NCI-H1105 treated with DMSO at 0.1 percent for 48 hours (cell line): ENCODE measurements at regions not wholly inside any gene's neighbourhood (a gene's known extent, or its start where the extent isn't known, plus 50 kb on each side); places are given as distances from the start of the nearest gene placed in this dataset.
"Not testable (repeated sequence)": the region's sequence is repeated elsewhere in the genome, so short reads cannot be mapped to it uniquely, and the experiment has no call there.

Experiments used
- DNase-seq: peaks from one replicate; lab custom pipeline; 2025; lab: John Stamatoyannopoulos, UW

DNA sequence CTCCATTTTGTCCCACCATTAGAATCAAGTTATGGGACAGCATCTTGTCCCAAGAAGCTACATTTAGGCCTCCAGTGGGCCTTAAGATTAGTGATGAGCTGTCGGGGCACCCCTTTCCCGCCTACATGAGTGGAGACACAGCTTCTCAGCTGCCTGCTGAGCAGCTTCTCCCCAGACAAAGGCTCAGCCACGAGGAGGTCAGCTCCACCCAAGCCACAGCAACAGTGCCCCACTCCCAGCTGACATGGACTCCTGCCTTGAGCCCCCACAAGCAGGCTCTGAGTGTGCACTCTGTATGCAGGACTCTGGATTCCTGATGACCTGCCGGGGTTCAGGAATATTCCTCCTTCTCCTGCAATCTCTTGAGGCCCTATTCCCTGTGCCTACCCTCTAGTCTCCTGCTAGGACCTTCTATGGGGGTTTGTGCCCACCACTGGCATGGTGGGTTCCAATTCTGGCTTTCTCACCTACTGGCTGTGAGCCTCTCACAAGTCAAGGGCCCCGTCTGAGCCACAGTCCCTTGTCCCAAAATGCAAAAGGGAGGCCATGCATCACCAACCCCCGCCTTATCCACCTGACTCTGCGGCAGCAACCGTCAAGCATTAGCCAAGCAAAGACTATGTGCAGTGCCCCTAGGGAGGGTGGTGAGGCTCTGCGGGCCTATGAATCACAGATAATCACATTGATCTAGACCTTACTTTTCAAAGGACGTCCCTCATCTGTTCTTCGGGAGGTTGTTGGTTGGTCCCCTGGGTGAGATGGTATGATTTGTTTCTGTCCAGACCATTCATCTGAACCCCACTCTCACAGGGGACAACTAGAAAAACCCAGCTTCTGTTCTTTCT, 269.1 kb downstream of the MED10 start:
- DNase-seq = no peak

DNA sequence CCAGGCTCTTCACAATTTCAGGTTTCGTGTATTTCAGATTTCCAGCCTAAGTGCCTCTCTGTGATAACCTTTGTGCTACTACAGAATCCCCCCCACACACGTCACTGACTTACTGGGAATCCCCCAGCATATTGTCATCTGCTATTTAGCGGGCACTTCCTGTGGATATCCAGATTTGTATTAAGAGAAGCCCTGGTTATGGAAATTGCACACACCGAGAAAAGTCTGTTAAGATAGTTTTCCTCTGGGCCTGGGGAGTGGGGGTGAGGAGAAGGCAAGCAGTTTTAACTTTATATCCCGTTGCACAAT, 269.9 kb downstream of the MED10 start:
- DNase-seq = no peak

DNA sequence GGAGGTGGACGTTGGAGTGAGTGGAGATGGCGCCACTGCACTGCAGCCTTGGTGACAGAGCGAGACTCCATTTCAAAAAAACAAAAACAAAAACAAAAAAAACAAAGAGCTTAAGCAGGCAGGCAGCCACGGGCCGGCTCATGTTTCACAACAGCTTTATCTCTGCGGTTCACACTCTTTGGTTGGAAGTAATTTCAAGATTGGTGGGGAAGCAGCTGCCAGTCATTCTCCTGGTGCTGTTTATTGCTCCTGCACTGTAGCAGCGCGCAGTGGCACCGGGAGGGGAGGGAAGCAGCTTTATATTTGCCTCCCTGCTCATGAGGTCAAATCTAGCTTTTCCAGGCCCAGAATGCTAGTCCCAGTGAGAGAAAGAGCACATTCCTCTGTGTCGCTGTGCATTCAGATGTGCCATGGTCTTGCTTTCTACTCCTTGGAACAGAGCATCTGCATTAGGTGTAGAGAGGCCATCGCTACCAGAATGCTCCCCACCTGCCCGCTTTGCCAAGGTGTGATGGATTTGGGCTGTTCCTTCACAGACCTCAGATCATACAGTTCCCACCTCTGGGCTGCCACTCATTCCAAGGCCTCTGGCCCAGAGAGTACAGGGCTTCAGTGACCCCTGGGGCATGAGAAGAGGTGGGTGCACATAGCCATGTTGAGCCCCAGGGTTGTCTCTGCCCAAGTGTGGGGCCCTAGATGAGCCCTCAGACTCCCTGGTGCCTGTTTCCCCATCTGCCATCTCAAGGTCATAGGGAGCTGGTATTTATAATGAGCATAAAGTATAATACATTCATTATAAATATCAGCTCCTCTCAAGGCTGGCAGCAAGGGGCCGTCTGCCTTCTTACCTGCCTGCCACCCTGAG, 270.4 kb downstream of the MED10 start:
- no peak for DNase-seq

DNA sequence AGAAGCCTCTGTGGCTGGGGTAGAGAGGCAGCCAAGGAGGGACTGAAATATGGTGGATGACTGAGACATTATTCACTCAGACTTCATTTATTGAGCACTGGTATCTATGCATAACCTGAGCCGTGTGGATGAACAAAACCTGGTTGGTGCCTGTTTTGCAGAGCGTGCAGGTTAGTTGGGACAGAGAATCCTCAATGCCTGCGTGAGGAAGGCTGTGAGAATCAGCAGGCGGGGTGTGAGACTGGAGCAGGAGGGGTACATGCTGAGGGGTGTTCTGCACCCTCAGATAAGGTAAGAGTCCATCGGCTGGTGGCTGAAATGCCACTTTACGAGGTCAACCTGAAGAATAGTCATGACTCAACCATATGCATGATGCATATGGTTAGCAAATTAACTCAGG, 271.6 kb downstream of the MED10 start:
- no peak for DNase-seq

DNA sequence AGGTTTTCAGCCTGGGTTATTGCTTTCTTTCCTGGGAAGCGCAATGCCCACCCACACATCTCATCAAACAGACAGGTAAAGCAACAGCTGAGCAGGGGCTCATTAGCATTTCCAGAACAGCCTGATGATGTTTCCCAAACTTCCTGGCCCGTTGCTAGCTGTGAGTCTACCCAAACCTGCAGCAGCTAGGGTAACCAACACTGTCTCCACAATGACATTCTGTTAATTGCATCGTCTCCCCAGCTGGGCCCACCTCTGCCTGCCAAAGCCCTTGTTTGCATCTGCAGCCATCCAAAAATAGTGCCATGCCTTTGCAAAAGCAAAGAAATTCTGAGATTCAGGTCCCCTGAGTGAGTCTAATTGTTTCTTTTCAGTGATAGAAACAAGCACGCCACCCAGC, 273.0 kb downstream of the MED10 start:
- no peak for DNase-seq

DNA sequence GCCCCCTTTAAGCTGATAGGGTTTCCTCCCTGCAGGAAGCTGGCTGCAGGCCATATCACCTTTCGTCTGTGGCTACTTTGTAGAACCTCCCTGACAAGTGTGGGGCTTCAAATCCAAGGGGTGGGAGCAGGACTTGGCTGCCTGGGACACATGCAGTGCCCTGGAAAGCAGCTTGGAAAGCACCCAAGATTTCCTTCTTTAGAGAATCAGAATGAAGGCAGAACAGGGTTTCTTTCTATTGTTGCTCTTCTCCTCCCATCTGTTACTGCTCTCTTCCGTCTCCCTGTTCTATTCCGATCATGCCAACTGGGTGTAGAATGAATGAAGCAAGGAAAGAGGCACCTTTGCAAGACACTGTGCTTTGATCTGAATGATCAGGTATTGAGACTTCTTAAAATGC, 282.2 kb downstream of the MED10 start:
- DNase-seq = no peak

DNA sequence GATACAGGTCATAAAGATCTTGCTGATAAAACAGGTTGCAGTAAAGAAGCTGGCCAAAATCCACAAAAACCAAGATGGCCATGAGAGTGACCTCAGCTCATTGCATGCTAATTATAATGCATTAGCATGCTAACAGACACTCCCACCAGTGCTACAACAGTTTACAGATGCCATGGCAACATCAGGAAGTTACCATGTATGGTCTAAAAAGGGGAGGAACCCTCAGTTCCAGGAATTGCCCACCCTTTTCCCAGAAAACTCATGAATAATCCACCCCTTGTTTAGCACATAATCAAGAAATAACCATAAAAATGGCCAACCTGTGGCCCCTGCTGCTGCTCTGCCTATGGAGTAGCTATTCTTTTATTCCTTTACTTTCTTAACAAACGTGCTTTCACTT, 284.2 kb downstream of the MED10 start:
- not testable (repeated sequence) for DNase-seq

DNA sequence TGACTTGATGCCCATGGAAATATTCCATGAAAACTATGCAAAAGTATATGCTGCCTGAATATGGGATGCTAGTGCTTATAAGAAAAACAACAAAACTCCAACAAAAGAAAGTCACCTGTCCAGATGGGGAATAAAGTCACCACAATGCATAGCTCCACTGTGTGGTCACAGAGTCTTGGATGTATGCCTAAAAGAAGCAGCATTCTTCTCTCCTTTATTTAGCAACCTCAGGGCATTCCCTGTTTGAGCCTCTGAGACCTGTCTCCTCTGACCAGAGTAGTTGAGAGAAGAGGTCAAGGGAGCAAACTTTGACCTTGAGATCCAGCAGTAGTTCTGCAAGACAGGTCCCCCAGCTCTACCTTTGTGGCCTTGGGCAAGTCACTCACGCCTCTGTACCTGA, 287.5 kb downstream of the MED10 start:
- no peak for DNase-seq

DNA sequence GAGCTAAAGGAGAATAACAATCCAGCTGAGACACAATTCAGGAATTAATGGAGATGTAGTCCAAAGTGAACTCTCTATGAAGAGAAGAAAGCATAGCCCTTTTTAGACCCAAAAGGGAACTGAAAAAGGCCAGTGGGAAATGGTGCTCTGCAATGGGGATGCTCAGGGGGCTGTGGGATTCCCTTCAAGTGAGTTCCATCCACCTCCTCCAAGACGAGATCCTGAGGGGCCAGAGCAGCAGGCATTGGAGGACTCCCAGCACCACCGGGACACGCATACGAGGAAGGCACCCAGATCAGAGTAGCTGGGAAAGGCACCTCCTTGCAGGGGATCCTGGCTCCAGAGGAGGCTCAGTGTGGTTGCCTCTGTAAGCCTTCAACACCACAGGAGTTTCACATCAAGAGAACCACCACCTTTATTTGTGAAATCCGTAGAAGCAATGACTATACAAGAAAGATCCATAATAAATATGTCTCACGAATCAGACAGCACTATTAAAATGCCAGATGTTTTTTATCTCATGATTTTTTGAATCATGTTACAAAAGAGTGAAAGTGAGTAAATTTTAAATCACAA, 288.2 kb downstream of the MED10 start:
- no peak for DNase-seq

DNA sequence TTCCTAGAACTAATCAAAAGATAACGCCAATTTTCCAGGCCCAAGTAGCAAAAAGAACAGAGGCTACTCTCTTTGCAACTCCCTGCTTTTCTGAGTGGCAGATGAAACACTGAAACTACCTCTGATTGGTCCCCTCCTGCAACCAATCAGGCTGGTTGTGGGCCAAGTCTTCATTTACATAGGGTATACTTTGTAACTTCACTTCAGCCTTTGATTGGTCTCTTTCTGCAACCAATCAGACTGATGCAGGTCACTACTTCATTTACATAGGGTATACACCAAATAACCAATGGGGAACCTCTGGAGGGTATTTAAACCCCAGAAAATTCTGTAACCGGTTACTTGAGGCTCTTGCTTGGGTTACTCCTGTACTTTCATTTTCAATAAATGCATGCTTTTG, 289.6 kb downstream of the MED10 start:
- no peak for DNase-seq

DNA sequence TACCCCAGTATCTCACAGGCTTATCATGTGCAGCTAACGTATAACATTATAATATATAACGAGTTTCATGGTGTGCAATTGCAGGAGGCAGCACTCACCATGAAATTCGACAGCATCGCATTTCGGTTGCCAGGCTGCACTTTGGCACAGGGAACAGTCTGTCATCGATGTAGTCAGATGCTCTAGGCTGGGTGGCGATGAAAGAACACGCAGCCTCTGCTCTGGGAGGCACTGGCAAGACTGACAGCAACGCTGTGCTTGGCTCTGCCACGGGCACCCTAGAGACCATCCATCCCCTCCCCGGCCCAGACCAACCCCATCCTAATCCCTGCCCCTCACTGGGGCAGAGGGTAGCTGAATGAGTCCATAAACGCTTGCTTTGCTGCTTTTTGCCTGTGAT, 290.8 kb downstream of the MED10 start:
- no peak for DNase-seq

DNA sequence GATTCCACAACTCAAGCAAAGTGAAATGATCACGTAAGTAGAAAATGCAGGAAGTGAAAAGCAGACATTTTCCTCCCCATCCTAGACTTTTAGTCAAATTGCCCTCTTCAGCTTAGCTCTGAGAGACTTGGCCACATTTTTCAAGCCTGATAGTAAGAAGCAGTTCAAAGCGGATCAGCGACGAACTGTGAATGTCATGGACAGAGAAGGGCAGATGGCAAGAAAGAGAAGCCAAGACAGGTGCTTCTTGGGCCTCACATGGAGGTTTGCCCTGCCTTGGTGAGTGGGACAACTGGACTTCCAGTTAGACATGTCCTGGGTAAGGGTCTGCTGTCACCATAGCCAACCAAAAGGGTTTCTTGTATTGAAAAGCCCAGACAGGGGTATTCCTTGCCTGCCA, 291.5 kb downstream of the MED10 start:
- no peak for DNase-seq

DNA sequence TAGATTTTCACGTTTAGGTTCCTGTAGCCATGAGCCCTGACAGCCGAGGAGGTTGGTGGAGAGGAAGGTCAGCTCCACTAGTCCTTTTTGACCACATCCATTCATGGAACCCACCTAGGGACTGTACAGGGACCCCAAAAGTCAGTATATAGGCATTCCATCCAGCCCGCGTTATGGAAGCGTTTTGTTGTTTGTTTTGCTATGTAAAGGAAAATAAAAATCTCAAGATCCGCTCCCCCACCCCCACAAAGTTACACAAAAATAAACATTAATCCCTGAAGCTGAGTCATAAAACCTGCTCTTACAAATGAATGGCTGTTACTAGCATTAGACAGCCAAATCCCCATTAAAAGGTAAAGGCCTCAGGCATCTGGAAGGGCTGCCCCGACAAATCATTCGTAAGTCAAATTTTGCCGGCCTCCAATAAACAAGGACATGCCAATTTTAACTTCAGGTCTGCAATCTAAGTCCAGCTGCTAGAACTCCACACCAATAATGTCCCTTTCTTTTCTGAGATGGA, 292.9 kb downstream of the MED10 start:
- no peak for DNase-seq

DNA sequence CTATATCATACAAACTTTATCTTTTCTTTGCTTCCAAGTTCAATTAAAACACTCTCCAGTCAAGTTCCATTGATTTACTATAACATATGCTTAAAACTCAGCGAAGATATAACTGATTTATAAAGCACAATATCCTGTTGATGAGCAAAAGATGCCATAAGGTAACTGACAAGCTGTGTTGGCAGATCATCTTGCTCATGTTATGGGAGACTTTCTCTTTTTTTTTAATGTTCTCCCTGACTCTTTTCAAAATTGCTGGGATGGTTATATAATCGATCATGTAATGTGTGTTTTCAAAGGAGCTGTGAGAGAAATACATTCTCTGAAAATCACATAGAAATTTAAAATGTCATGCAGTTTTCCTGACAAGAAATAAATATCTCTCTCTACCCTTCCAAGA, 293.5 kb downstream of the MED10 start:
- DNase-seq = no peak

DNA sequence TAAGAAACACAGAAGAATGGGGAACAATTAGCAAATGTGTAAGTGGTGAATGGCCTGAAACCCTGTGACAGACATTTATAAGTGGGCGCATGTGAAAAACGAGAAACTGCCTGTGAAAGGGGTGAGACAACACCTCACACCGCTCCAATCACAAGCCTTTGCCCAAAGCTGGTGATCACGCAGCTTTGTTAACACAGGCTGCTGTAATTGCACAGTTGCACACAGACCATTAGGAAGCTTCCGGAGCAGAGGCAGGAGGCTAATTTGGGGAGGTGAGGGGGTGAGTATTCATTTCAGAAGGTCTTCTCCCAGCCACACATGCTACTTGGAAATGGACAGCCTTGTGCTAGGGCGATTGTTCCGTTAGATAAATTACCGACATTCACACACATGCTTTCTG, 294.0 kb downstream of the MED10 start:
- DNase-seq = no peak

DNA sequence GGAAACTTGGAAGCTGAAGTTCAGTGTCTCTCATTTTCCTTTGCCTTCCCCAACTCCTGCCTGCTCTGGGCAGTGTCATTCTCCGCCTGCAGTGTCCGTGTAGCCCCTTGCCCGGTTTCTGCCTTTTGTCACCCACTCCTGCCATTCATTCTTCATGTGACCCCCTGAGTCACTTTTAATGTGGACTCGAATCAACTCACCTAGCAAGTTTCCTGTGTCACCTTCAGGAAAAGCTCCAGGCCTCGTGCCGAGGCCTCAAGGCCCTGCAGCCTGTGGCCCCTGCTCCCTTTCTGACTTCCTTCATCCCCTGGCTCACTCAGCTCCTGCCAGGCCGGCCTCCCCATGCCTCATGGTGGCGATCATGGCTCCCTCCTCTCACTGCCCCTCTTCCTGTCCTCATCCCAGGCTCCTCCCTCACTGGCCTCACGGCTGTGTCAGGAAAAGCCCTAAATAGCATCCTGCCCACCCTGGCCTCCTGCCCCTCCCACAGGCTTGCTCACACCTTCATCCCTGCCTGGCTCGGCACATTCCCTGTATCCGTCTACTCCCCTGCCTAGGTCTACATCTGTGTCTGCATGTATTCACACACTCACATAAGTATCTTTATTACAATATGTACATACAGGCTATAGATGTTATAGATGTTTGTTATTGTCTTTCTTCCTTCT, 294.9 kb downstream of the MED10 start:
- DNase-seq = no peak

DNA sequence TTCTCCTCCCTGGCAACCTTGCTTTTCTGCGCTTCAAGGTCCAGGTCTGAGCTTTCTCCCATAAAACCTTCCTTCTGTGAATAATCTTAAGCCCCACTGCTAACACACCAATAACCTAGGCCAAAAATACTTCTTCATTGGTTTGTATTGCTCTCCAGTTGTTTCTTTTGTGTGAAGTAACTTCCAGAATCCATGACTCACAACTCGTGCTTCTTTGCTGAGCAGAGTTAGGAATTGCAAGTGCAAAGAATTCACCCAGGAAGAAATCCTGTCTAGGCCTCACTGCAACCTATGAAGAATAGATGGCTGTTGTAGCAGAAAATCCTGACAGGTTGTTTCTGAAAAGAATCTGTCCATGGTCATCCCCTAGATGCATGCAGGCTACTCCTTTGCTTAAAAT, 295.7 kb downstream of the MED10 start:
- no peak for DNase-seq

DNA sequence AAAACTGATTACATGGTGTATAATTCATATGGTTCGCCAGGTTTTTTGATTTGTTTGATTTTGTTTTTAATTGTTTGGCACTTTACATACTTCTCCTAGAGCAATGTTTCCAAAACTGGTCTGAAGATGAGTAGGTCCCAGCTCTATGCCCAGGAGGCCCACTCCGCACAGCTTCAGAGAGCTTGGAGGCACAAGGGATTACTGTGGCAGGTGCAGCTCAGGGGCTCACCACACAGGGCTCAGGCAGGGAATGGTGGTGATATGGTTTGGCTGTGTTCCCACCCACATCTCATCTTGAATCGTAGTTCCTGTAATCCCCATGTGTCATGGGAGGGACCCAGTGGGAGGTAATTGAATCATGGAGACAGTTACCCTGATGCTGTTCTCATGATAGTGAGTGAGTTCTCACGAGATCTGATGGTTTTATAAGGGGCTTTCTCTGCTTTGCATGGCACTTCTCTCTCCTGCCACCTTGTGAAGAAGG, 296.6 kb downstream of the MED10 start:
- DNase-seq = no peak

DNA sequence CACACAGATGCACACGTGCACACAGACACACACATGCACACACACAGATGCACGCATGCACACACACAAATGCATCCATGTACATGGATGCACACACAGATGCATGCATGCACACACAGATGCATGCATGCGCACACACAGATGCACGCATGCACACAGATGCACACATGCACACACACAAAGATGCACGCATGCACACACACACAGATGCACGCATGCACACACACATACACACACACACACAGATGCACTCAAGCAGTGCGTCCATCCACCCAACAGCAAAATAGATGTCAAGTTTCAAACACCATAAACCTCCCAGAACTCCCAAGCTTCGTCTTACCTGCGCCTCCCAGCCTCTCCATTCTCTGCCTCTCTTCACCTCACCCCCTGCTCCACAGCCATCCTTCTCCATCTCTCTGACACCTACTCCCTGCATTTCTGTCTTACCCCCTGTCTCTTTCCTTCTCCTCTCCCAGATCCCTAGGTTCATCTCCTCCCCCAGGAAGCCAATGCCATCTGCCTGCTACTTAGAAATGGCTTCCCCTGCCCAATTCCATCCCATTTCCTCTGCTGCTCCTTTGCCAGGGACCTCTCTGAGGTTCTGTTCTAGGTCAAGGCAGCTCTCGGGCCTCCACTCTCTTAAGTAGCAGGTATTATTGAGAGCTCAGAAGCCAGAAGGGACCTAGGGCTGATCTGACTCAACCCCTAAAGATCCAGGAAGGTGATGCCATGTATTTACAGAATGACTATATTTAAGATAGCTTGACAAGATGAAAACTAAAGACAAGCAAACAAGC, 297.2 kb downstream of the MED10 start:
- DNase-seq = no peak

DNA sequence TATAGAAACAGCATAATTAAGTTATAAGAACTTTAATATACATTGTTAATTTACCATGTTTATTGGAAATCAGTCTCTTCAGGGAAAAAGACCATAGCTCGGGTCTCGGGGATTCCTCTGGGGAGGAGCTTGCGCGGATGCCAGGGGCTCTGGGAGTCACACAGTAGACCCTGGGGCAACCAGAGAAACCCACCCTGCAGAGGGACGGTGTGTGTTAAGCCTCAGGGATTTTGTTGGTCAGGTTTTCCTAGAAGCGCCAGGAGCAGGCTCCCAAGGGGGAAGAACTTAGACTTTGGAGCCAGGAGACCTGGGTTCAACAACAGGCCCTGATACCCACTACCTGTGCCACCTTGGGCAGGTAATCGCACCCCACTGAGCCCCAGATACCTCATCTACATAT, 297.9 kb downstream of the MED10 start:
- no peak for DNase-seq

DNA sequence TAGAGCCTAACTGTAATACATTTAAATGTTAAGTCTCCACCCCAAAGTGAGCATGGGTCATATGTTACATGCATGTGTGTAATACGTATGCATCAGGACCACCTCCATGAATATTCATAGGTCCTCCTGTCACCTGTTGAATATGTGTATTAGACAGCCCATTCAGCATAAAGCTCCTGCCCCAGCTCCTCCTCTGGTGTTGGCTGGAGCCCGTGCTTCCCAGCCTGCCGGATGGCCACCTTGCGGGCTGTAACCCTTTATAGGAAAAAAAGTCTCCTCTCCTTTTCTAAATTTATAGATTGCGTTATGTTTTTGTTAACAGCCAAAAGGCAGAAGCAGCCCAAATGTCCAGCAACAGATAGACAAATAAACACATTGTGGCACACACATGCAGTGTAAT, 299.5 kb downstream of the MED10 start:
- no peak for DNase-seq
